ENCODE measurements at regions not wholly inside any gene's neighbourhood (a gene's known extent, or its start where the extent isn't known, plus 50 kb on each side); places are given as distances from the start of the nearest gene placed in this dataset.

- TF ChIP-seq CTCF (IDR thresholded peaks at IDR 0.05): no peak
- TF ChIP-seq POLR2A (IDR thresholded peaks at IDR 0.05; ENCODE audit: low read depth): no peak
- TF ChIP-seq POLR2AphosphoS5 (IDR thresholded peaks at IDR 0.05): no peak
- no peak for TF ChIP-seq EP300 (IDR thresholded peaks at IDR 0.05)
Measured at GRCh38 chr16:65756163-65756562, 610.3 kb upstream of the CDH5 start.
